Peyer's patch (tissue), 4 donors: ENCODE measurements at regions not wholly inside any gene's neighbourhood (a gene's known extent, or its start where the extent isn't known, plus 50 kb on each side); places are given as distances from the start of the nearest gene placed in this dataset.
"Not testable (repeated sequence)": the region's sequence is repeated elsewhere in the genome, so short reads cannot be mapped to it uniquely, and the experiment has no call there.

Experiments
- DNase-seq, 3 donors: peaks; one replicate each; pipeline ENCODE4 v3.0.0-alpha.2; 2017 to 2019
- H3K27ac ChIP-seq, 4 donors: fragments of 200-600 bp; sonication (generic); one replicate each; pipeline ENCODE4 v1.5.1; 2016 to 2019
- H3K27me3 ChIP-seq, 2 donors: fragments of 200-600 bp; sonication (generic); one replicate each; pipeline ENCODE4 v1.5.1; 2019
- H3K36me3 ChIP-seq, 3 donors: fragments of 200-600 bp; sonication (generic); one replicate each; pipeline ENCODE4 v1.5.1; 2016 to 2019
- H3K4me1 ChIP-seq, 4 donors: fragments of 200-600 bp; sonication (generic); one replicate each; pipeline ENCODE4 v1.5.1; 2016 to 2019
- H3K4me3 ChIP-seq, 4 donors: fragments of 200-600 bp; sonication (generic); 1 replicate in 3 of 4; 2 replicates in 1 of 4; pipeline ENCODE4 v1.5.1; 2016 to 2019; ENCODE audit warnings: mild to moderate bottlenecking in 1 of 4
- H3K9me3 ChIP-seq, 4 donors: fragments of 200-600 bp; sonication (generic); one replicate each; pipeline ENCODE4 v1.5.1; 2016 to 2019; ENCODE audit warnings: mild to moderate bottlenecking in 1 of 4
- CTCF ChIP-seq, 6 experiments: fragments of 450-650 bp in 4 of 6; fragments of 200-600 bp in 2 of 6; sonication (generic) in 1 of 6; IDR thresholded peaks; one replicate each; pipeline ENCODE4 v1.5.1; 2017 to 2019; ENCODE audit warnings: antibody characterized with exemption in 6 of 6, mild to moderate bottlenecking in 3 of 6, moderate library complexity in 1 of 6
- POLR2A ChIP-seq, 2 donors: fragments of 450-650 bp; IDR thresholded peaks; one replicate each; pipeline ENCODE4 v1.5.1; 2017; ENCODE audit warnings: antibody characterized with exemption in 2 of 2, mild to moderate bottlenecking in 2 of 2, moderate library complexity in 2 of 2

GRCh38 chr4:75285837-75286236 lies 228.4 kb downstream of the RCHY1 start:
- H3K4me3 ChIP-seq: no peak overlapping the region
- TF ChIP-seq CTCF (IDR thresholded peaks at IDR 0.05) (no peak), POLR2A (IDR thresholded peaks at IDR 0.05) (no peak)
- H3K27me3 ChIP-seq: no peaks in the 10 kb centered on the region
- H3K27ac ChIP-seq: no peak overlapping the region
- no peaks in the 10 kb centered on the region for H3K4me1 ChIP-seq
- H3K9me3 ChIP-seq: no peaks in the 10 kb centered on the region
- DNase-seq: no peak
- no peaks in the 10 kb centered on the region for H3K36me3 ChIP-seq

- TF ChIP-seq POLR2A (IDR thresholded peaks at IDR 0.05): no peak
- no peak for TF ChIP-seq CTCF (IDR thresholded peaks at IDR 0.05)
- DNase-seq: no peak
- no peak overlapping the region for H3K27ac ChIP-seq
- H3K36me3 ChIP-seq: no peaks in the 10 kb centered on the region
- H3K4me1 ChIP-seq: no peaks in the 10 kb centered on the region
- H3K4me3 ChIP-seq: no peak overlapping the region
- H3K27me3 ChIP-seq: no peaks in the 10 kb centered on the region
- H3K9me3 ChIP-seq: no peaks in the 10 kb centered on the region
Measured at GRCh38 chr4:75284831-75285230, 229.4 kb downstream of the RCHY1 start.

- H3K27ac ChIP-seq, H3K4me1 ChIP-seq, H3K9me3 ChIP-seq, H3K27me3 ChIP-seq, H3K4me3 ChIP-seq, DNase-seq, H3K36me3 ChIP-seq: not testable (repeated sequence)
Measured at GRCh38 chr4:75280461-75280860, 233.7 kb downstream of the RCHY1 start.

GRCh38 chr4:75259306-75259705 lies 254.9 kb downstream of the RCHY1 start:
- no peaks in the 10 kb centered on the region for H3K36me3 ChIP-seq
- H3K4me3 ChIP-seq: no peak overlapping the region
- no peak overlapping the region for H3K27ac ChIP-seq
- H3K9me3 ChIP-seq: no peaks in the 10 kb centered on the region
- DNase-seq: no peak
- H3K4me1 ChIP-seq: no peaks in the 10 kb centered on the region
- H3K27me3 ChIP-seq: no peaks in the 10 kb centered on the region
- TF ChIP-seq CTCF (IDR thresholded peaks at IDR 0.05) (no peak), POLR2A (IDR thresholded peaks at IDR 0.05) (no peak)

GRCh38 chr4:75255261-75255660 lies 258.9 kb downstream of the RCHY1 start:
- TF ChIP-seq CTCF (IDR thresholded peaks at IDR 0.05): no peak
- Histone ChIP-seq H3K4me1 (no peaks in the 10 kb centered on the region), H3K36me3 (no peaks in the 10 kb centered on the region), H3K9me3 (no peaks in the 10 kb centered on the region), H3K27me3 (no peaks in the 10 kb centered on the region), H3K4me3 (no peak overlapping the region), H3K27ac (no peak overlapping the region)
- DNase-seq: no peak

GRCh38 chr4:75254745-75255144 lies 259.5 kb downstream of the RCHY1 start:
- Histone ChIP-seq H3K27ac (no peak overlapping the region), H3K36me3 (no peaks in the 10 kb centered on the region), H3K9me3 (no peaks in the 10 kb centered on the region), H3K4me3 (no peak overlapping the region), H3K27me3 (no peaks in the 10 kb centered on the region), H3K4me1 (no peaks in the 10 kb centered on the region)
- DNase-seq: no peak
- TF ChIP-seq CTCF (IDR thresholded peaks at IDR 0.05): no peak
- no peak for TF ChIP-seq POLR2A (IDR thresholded peaks at IDR 0.05)

GRCh38 chr4:75253094-75253493 lies 261.1 kb downstream of the RCHY1 start:
- H3K4me1 ChIP-seq: peaks cover 0 to 11% (median 0%) of the 10 kb centered on the region in 4 donors
- H3K27ac ChIP-seq, H3K36me3 ChIP-seq, H3K9me3 ChIP-seq, DNase-seq, H3K27me3 ChIP-seq, H3K4me3 ChIP-seq: not testable (repeated sequence)
